ENCODE measurements at regions not wholly inside any gene's neighbourhood (a gene's known extent, or its start where the extent isn't known, plus 50 kb on each side); places are given as distances from the start of the nearest gene placed in this dataset.
"Not testable (repeated sequence)": the region's sequence is repeated elsewhere in the genome, so short reads cannot be mapped to it uniquely, and the experiment has no call there.

GRCh38 chr18:1542230-1542774 is 637.6 kb downstream of the ADCYAP1 start:
- TF ChIP-seq, protein P1, sequence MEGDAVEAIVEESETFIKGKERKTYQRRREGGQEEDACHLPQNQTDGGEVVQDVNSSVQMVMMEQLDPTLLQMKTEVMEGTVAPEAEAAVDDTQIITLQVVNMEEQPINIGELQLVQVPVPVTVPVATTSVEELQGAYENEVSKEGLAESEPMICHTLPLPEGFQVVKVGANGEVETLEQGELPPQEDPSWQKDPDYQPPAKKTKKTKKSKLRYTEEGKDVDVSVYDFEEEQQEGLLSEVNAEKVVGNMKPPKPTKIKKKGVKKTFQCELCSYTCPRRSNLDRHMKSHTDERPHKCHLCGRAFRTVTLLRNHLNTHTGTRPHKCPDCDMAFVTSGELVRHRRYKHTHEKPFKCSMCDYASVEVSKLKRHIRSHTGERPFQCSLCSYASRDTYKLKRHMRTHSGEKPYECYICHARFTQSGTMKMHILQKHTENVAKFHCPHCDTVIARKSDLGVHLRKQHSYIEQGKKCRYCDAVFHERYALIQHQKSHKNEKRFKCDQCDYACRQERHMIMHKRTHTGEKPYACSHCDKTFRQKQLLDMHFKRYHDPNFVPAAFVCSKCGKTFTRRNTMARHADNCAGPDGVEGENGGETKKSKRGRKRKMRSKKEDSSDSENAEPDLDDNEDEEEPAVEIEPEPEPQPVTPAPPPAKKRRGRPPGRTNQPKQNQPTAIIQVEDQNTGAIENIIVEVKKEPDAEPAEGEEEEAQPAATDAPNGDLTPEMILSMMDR (IDR thresholded peaks at IDR 0.05; ENCODE audit: extremely low read depth, missing control alignments) = no peak

GRCh38 chr18:1544016-1544415 is 639.3 kb downstream of the ADCYAP1 start:
- TF ChIP-seq, protein P1 (IDR thresholded peaks at IDR 0.05; ENCODE audit: extremely low read depth, missing control alignments) = no peak
- no peak for DNase-seq (ENCODE audit: low spot score)

More at GRCh38 chr18:1542230-1542774, 637.6 kb downstream of the ADCYAP1 start:
- no peak for DNase-seq (ENCODE audit: low spot score)

DNA sequence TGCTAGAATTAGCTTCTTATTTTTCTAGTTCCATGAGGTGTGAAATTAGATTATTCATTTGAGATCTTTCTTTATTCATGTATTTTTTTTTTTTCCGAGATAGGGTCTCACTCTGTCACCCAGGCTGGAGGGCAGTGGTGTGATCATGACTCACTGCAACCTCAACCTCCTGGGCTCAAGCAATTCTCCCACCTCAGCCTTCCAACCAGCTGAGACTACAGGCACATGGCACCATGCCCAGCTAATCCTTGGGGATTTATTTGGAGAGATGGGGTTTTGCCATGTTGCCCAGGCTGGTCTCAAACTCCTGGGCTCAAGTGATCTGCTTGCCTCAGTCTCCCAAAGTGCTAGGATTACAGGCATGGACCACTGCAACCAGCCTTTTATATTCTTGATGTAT is 653.0 kb downstream of the ADCYAP1 start:
- DNase-seq (ENCODE audit: low spot score) = not testable (repeated sequence)

DNA sequence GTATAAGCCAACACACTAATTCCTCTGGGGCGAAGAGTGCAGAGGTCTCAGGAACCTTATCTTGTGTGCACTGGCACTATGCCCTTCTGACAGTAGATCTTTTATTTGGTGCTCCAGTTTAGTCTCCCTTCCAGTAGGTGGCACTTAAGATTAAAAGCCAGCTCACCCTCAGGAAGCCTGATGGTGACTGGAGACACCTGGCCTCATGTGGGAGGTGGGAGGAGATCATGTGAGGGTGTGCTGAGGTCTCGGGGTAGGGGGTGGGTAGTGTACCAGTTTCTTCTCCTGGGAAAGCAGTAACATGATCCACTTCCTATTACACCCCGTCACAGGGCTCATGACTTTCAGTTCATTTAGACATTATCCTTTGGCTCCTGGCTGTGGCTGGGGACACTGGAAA is 654.9 kb downstream of the ADCYAP1 start:
- no peak for DNase-seq (ENCODE audit: low spot score)
- TF ChIP-seq, protein P1 (IDR thresholded peaks at IDR 0.05; ENCODE audit: extremely low read depth, missing control alignments) = no peak

DNA sequence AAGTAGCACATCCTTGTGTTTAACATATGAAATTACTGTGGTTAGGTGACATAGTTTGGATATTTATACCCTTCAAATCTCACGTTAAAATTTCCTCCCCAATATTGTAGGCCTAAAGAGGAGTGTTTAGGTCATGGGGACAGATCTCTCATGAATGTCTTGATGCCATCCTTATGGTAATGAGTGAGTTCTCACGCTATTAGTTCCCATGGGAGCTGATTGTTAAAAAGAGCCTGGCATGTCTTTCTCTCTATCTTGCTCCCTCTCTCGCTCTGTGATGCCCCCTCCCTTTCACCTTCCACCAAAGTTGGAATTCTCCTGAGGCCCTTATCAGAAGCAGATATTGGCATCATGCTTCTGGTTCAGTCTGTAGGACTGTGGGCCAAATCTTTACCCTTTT is 660.1 kb downstream of the ADCYAP1 start:
- DNase-seq (ENCODE audit: low spot score) = no peak
- TF ChIP-seq, protein P1 (IDR thresholded peaks at IDR 0.05; ENCODE audit: extremely low read depth, missing control alignments) = no peak

DNA sequence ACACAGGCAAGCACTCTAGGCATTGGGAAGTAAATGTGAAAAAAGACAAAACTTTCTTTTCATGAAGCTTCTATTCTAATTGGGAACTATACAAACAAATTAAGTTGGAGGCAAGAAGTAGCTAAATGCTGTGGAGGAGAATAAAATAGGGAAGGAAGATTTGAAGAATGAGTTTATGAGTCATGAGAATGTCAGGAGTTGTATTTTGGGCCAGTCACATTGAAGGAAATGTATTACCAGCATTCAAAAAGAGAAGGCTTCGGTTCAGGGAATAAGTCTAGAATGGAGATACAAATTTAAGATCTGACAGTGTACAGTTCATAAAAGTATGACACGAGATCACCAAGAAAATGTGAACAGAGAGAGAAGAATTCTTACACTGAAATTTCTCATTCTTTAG is 666.5 kb downstream of the ADCYAP1 start:
- TF ChIP-seq, protein P1 (IDR thresholded peaks at IDR 0.05; ENCODE audit: extremely low read depth, missing control alignments) = no peak
- DNase-seq (ENCODE audit: low spot score) = no peak

GRCh38 chr18:1573732-1574131 is 669.1 kb downstream of the ADCYAP1 start:
- TF ChIP-seq, protein P1 (IDR thresholded peaks at IDR 0.05; ENCODE audit: extremely low read depth, missing control alignments) = no peak
- DNase-seq (ENCODE audit: low spot score) = no peak

GRCh38 chr18:1575084-1575483 is 670.4 kb downstream of the ADCYAP1 start:
- TF ChIP-seq, protein P1 (IDR thresholded peaks at IDR 0.05; ENCODE audit: extremely low read depth, missing control alignments) = no peak
- DNase-seq (ENCODE audit: low spot score) = no peak

Data from GM20000 (cell line).